HG03558 (cell line): ENCODE measurements at regions not wholly inside any gene's neighbourhood (a gene's known extent, or its start where the extent isn't known, plus 50 kb on each side); places are given as distances from the start of the nearest gene placed in this dataset.
"Not testable (repeated sequence)": the region's sequence is repeated elsewhere in the genome, so short reads cannot be mapped to it uniquely, and the experiment has no call there.

Experiments
- ATAC-seq: cut with Tn5 transposase; IDR thresholded peaks from one replicate; pipeline ENCODE4 v1.9.1; 2021; ENCODE audit warnings: moderate number of reproducible peaks; ENCODE audit not compliant: unreplicated experiment; ENCODE audit errors: extremely low read depth

GRCh38 chr4:97121493-97121892 lies 1021.8 kb downstream of the STPG2 start:
- ATAC-seq: no peak

DNA sequence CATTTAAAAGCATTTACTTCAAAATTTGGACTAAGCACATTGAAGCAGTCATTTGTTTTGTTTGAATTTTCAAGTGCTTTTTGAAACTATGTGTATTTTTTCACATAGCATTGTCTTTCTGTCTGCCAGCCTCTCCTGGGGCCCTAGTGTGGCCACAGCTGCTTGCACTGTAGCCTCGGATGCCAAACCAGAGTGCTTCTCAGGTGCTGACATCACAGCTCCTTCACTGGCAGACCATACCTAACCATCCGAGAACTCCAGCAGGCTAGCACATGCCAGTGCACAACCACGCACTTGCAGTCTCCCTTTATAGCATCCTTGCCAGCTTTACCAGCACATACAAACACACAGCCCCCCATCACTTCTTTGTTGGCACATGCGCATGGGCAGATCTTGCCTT lies 1019.7 kb downstream of the STPG2 start:
- ATAC-seq: no peak

GRCh38 chr4:97132435-97132834 lies 1010.8 kb downstream of the STPG2 start:
- no peak for ATAC-seq

GRCh38 chr4:97134456-97134855 lies 1008.8 kb downstream of the STPG2 start:
- ATAC-seq: no peak

- no peak for ATAC-seq
Observed at GRCh38 chr4:97139791-97140190, 1003.5 kb downstream of the STPG2 start.

DNA sequence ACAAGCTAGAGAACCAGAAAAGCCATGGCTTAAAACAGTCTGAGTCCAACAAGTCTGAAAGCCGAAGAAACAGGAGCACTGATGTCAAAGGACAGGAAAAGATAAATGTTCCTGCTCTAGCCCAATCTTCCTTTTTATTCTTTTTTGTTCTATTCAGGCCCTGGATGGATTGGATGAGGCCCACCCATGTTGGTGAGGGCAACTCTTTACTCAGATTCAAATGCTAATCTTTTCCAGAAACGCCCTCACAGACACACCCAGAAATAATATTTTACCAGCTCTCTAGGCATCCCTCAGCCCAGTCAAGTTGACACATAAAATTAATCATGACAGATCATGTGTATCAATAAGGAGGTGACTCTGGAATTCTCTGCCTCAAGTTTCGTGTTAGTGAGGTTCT lies 1002.7 kb downstream of the STPG2 start:
- no peak for ATAC-seq

GRCh38 chr4:97141332-97141731 lies 1001.9 kb downstream of the STPG2 start:
- not testable (repeated sequence) for ATAC-seq

DNA sequence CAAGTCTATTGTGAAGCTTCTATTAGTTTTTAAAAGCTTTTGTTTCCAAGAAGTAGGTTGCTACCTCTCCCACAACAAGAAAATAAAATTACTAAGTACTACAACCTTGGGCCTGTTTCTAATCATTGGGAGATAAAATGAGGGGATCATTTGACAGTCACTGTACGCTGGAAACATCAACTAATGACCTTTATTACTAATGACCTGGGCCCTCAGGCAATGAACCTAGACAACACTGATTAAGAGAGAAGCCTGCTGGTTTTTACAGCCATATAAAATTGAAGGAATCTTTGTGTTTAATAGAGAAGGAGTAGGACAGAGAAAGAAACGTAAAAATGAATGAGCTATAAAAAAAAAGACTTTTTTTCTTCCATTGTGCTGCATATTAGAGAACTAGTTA lies 1000.9 kb downstream of the STPG2 start:
- no peak for ATAC-seq

DNA sequence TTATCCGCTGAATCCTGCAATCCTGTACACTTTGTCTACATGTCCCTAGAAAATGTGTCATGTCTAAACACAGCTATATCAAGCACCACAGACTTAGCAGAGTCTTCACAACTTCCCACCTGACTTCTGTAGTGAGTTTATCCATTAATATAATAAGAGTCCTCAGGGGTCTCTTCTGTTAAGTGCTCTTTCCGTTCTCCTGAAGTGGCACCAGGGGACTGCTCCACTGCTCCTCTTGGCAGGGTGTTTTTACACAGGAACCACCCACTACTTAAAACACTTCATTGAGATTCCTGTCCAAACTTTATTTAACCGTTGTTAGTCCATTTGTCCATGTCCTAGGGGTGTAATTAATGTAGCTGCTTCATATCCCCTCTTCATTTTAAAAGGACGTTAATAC lies 1000.4 kb downstream of the STPG2 start:
- no peak for ATAC-seq

GRCh38 chr4:97144199-97144598 lies 999.1 kb downstream of the STPG2 start:
- ATAC-seq: no peak

- no peak for ATAC-seq
Observed at GRCh38 chr4:97150966-97151365, 992.3 kb downstream of the STPG2 start.

DNA sequence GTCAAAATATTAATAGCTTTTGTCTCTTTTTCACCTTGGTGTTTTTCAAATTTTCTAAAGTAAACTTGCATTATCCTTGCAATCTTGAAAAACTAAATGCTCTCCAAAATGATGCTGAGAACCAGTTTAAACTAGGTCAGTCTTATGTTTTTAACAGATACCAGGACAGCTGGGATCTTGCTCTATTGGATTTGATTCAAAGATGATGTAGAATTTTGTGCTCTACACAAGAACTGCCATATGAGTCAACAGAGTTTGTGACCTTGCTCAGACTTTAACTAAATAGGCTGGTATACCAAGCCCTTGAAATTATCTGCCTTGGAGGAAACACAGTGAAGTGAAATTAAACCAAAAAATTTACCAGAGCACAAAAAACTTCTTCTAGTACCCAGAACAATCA lies 991.1 kb downstream of the STPG2 start:
- ATAC-seq: no peak

GRCh38 chr4:97153042-97153441 lies 990.2 kb downstream of the STPG2 start:
- ATAC-seq: no peak

- ATAC-seq: no peak
Observed at GRCh38 chr4:97159625-97160024, 983.7 kb downstream of the STPG2 start.

DNA sequence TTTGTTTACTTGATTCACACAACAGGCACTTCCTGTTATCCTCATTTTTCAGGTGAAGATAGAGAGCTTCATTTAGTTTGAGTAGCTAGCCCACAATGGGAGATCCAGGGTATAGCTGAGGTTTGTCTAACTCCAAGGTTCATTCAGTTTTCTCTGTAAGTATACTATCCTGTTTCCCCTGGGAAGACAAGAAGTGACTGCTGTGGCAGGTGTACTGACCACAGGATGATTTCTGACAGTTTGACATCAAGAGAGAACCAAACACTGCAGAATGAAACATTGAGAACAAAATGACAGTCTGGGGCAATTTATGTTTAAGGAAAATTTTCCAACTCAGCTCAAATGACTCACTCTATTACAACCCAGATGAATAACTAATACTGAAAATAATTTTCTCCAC lies 958.0 kb downstream of the STPG2 start:
- ATAC-seq: no peak

- ATAC-seq: no peak
Observed at GRCh38 chr4:97197106-97197505, 946.2 kb downstream of the STPG2 start.

GRCh38 chr4:97208749-97209148 lies 934.5 kb downstream of the STPG2 start:
- ATAC-seq: no peak

DNA sequence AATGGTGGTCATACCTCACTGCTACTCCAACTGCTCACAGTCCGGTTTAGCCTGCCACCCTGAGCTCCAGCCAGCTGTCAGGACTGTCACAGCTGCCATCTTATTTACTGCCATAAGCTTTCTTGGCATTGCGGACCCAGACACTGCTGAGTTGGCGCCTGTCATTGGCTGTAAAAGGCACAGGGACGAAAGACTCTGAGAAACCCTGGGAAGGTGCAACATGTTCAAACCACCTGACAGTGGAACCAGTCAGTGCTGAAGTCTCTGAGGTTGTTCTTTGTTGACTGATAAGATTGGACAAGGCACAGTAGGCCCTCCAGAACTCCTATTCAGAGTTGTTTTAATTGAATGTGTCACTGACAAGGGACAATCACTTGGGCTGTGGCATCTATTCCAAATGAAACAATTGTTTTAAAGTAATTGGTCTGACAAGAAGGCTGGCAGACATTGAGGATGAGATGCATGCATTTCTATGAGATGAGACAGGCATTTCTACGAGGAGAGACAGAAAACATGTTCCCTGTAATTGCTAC lies 927.8 kb downstream of the STPG2 start:
- no peak for ATAC-seq

GRCh38 chr4:97216046-97216445 lies 927.2 kb downstream of the STPG2 start:
- no peak for ATAC-seq

DNA sequence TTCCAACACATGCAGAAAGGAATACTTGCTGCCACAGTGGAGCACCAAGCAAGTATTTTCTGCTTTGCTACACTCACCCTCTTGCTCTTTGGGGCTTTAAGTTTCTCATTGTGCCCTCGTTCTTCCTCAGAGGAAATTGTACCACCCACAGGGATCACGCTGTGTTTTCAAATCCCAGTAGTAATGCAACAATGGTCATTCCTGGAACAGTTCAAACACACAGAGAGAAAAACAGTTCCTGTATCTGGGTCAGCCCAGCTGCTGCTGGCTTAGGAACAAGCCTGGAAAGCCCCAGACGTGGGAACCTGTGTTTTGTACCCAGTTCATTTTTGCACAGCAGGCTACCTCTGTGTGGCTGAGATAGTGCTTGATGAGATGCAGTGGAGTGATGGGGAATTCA lies 907.8 kb downstream of the STPG2 start:
- no peak for ATAC-seq

DNA sequence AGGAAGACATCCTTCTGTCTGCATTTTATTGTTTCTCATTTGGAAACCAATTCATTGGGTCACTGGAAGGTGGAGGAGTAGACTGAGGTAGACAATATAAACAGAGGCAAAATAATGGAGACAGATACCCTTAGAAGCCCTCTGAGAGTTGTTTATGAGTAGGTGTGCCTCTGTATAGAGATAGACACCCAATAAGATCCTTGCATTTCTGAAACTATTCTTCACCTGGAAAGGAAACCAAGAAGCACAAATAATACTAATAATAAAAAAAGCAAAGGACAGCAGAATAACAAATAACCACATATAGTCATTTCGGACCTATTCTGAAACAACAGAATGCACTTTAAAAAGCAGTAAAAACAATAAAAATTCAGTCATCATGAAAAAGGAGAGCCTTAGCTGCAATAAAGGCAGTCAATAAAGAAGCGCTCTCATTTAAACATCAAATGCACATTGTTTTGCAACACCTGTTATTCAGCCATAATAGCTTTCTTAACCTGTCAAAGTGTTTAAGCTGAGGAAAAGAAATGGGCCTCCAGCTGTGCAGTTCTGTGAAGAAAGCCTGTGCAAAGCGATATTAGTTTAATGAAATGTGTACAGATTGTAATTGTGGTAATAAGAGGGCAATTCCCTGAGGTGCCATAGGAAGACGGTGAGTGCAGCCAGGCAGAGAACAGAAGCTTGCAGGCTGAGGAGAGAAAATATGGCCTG lies 904.2 kb downstream of the STPG2 start:
- ATAC-seq: no peak

GRCh38 chr4:97239667-97239997 lies 903.6 kb downstream of the STPG2 start:
- ATAC-seq: no peak
